ENCODE measurements at regions not wholly inside any gene's neighbourhood (a gene's known extent, or its start where the extent isn't known, plus 50 kb on each side); places are given as distances from the start of the nearest gene placed in this dataset.

GRCh38 chrX:78517124-78517523, 142.0 kb downstream of the RTL3 start:
- no peak overlapping the region for H3K18ac ChIP-seq (ENCODE audit: low read length)
- H3K4me3 ChIP-seq (ENCODE audit: low read length), result no peak overlapping the region
- H2BK15ac ChIP-seq (replicated peaks; ENCODE audit: low read depth), result no peak overlapping the region
- H3K23ac ChIP-seq (ENCODE audit: low read length), result no peak overlapping the region
- H3K79me2 ChIP-seq (ENCODE audit: control insufficient read depth, insufficient read depth, low read length), result no peaks in the 10 kb centered on the region
- H3K56ac ChIP-seq (ENCODE audit: low read length), result no peak overlapping the region
- DNase-seq, result no peak
- no peak overlapping the region for H2AK5ac ChIP-seq (ENCODE audit: low read length)
- no peak overlapping the region for H3K4ac ChIP-seq (ENCODE audit: low read depth, low read length)
- H4K5ac ChIP-seq (ENCODE audit: low read length), result no peak overlapping the region
- H3K9ac ChIP-seq (ENCODE audit: low read length), result no peak overlapping the region
- H3K4me1 ChIP-seq (ENCODE audit: control insufficient read depth, low read depth, low read length), result no peaks in the 10 kb centered on the region
- H3K27ac ChIP-seq (ENCODE audit: low read depth, low read length), result no peak overlapping the region
- H2BK120ac ChIP-seq (ENCODE audit: low read depth, low read length), result no peak overlapping the region
- no peak overlapping the region for H3K4me2 ChIP-seq (ENCODE audit: low read length)
- H3K36me3 ChIP-seq (ENCODE audit: control insufficient read depth, insufficient read depth, low read length), result no peaks in the 10 kb centered on the region
- H2BK5ac ChIP-seq (ENCODE audit: low read length), result no peak overlapping the region
- no peaks in the 10 kb centered on the region for H3K27me3 ChIP-seq (ENCODE audit: insufficient read depth, low read length, poor library complexity)
- no peak overlapping the region for H4K8ac ChIP-seq (ENCODE audit: low read depth, low read length)
- no CpG with 5 or more reads among the region's 4 CpGs for WGBS (ENCODE audit: extremely low coverage, insufficient coverage, low lambda C conversion rate)
- no peaks in the 10 kb centered on the region for H3K79me1 ChIP-seq (ENCODE audit: low read length)

GRCh38 chrX:78514852-78515251, 144.3 kb downstream of the RTL3 start:
- Histone ChIP-seq H2BK120ac (ENCODE audit: low read depth, low read length) (no peak overlapping the region), H3K9ac (ENCODE audit: low read length) (no peak overlapping the region), H4K5ac (ENCODE audit: low read length) (no peak overlapping the region), H3K79me1 (ENCODE audit: low read length) (no peaks in the 10 kb centered on the region), H4K8ac (ENCODE audit: low read depth, low read length) (no peak overlapping the region), H3K56ac (ENCODE audit: low read length) (no peak overlapping the region), H3K23ac (ENCODE audit: low read length) (no peak overlapping the region), H2AK5ac (ENCODE audit: low read length) (no peak overlapping the region), H3K4ac (ENCODE audit: low read depth, low read length) (no peak overlapping the region), H3K79me2 (ENCODE audit: control insufficient read depth, insufficient read depth, low read length) (no peaks in the 10 kb centered on the region), H3K4me2 (ENCODE audit: low read length) (no peak overlapping the region), H3K27ac (ENCODE audit: low read depth, low read length) (no peak overlapping the region), H2BK5ac (ENCODE audit: low read length) (no peak overlapping the region), H2BK15ac (replicated peaks; ENCODE audit: low read depth) (no peak overlapping the region), H3K36me3 (ENCODE audit: control insufficient read depth, insufficient read depth, low read length) (no peaks in the 10 kb centered on the region), H3K27me3 (ENCODE audit: insufficient read depth, low read length, poor library complexity) (no peaks in the 10 kb centered on the region), H3K18ac (ENCODE audit: low read length) (no peak overlapping the region), H3K4me1 (ENCODE audit: control insufficient read depth, low read depth, low read length) (no peaks in the 10 kb centered on the region), H3K4me3 (ENCODE audit: low read length) (no peak overlapping the region)
- DNase-seq, result peak; percentile 79

GRCh38 chrX:78513971-78514738, 145.0 kb downstream of the RTL3 start:
- no peaks in the 10 kb centered on the region for H3K27me3 ChIP-seq (ENCODE audit: insufficient read depth, low read length, poor library complexity)
- no peak overlapping the region for H2BK120ac ChIP-seq (ENCODE audit: low read depth, low read length)
- no peak overlapping the region for H3K18ac ChIP-seq (ENCODE audit: low read length)
- no peak overlapping the region for H3K4ac ChIP-seq (ENCODE audit: low read depth, low read length)
- H3K4me3 ChIP-seq (ENCODE audit: low read length), result no peak overlapping the region
- no peak overlapping the region for H3K4me2 ChIP-seq (ENCODE audit: low read length)
- no peak overlapping the region for H2AK5ac ChIP-seq (ENCODE audit: low read length)
- no peak overlapping the region for H4K8ac ChIP-seq (ENCODE audit: low read depth, low read length)
- H3K36me3 ChIP-seq (ENCODE audit: control insufficient read depth, insufficient read depth, low read length), result no peaks in the 10 kb centered on the region
- no peaks in the 10 kb centered on the region for H3K79me2 ChIP-seq (ENCODE audit: control insufficient read depth, insufficient read depth, low read length)
- no peaks in the 10 kb centered on the region for H3K79me1 ChIP-seq (ENCODE audit: low read length)
- no peaks in the 10 kb centered on the region for H3K4me1 ChIP-seq (ENCODE audit: control insufficient read depth, low read depth, low read length)
- DNase-seq, result no peak
- H3K56ac ChIP-seq (ENCODE audit: low read length), result no peak overlapping the region
- no peak overlapping the region for H2BK5ac ChIP-seq (ENCODE audit: low read length)
- no peak overlapping the region for H3K9ac ChIP-seq (ENCODE audit: low read length)
- no peak overlapping the region for H3K27ac ChIP-seq (ENCODE audit: low read depth, low read length)
- no peak overlapping the region for H2BK15ac ChIP-seq (replicated peaks; ENCODE audit: low read depth)
- no peak overlapping the region for H3K23ac ChIP-seq (ENCODE audit: low read length)
- no peak overlapping the region for H4K5ac ChIP-seq (ENCODE audit: low read length)
- no CpG with 5 or more reads among the region's 5 CpGs for WGBS (ENCODE audit: extremely low coverage, insufficient coverage, low lambda C conversion rate)

GRCh38 chrX:78506248-78506647, 152.9 kb downstream of the RTL3 start:
- Histone ChIP-seq H3K27me3 (ENCODE audit: insufficient read depth, low read length, poor library complexity) (no peaks in the 10 kb centered on the region), H3K23ac (ENCODE audit: low read length) (no peak overlapping the region), H2BK120ac (ENCODE audit: low read depth, low read length) (no peak overlapping the region), H3K27ac (ENCODE audit: low read depth, low read length) (no peak overlapping the region), H4K5ac (ENCODE audit: low read length) (no peak overlapping the region), H2AK5ac (ENCODE audit: low read length) (no peak overlapping the region), H3K9ac (ENCODE audit: low read length) (no peak overlapping the region), H3K79me2 (ENCODE audit: control insufficient read depth, insufficient read depth, low read length) (no peaks in the 10 kb centered on the region), H3K56ac (ENCODE audit: low read length) (no peak overlapping the region), H3K4me2 (ENCODE audit: low read length) (no peak overlapping the region), H3K4me1 (ENCODE audit: control insufficient read depth, low read depth, low read length) (no peaks in the 10 kb centered on the region), H3K4ac (ENCODE audit: low read depth, low read length) (no peak overlapping the region), H3K18ac (ENCODE audit: low read length) (no peak overlapping the region), H4K8ac (ENCODE audit: low read depth, low read length) (no peak overlapping the region), H2BK15ac (replicated peaks; ENCODE audit: low read depth) (no peak overlapping the region), H2BK5ac (ENCODE audit: low read length) (no peak overlapping the region), H3K4me3 (ENCODE audit: low read length) (no peak overlapping the region), H3K36me3 (ENCODE audit: control insufficient read depth, insufficient read depth, low read length) (no peaks in the 10 kb centered on the region), H3K79me1 (ENCODE audit: low read length) (no peaks in the 10 kb centered on the region)
- no peak for DNase-seq
- no CpG with 5 or more reads among the region's 1 CpG for WGBS (ENCODE audit: extremely low coverage, insufficient coverage, low lambda C conversion rate)

GRCh38 chrX:78496483-78496882, 162.6 kb downstream of the RTL3 start:
- Histone ChIP-seq H3K18ac (ENCODE audit: low read length) (no peak overlapping the region), H3K27me3 (ENCODE audit: insufficient read depth, low read length, poor library complexity) (no peaks in the 10 kb centered on the region), H2AK5ac (ENCODE audit: low read length) (no peak overlapping the region), H2BK5ac (ENCODE audit: low read length) (no peak overlapping the region), H4K8ac (ENCODE audit: low read depth, low read length) (no peak overlapping the region), H3K4ac (ENCODE audit: low read depth, low read length) (no peak overlapping the region), H3K4me2 (ENCODE audit: low read length) (no peak overlapping the region), H3K79me2 (ENCODE audit: control insufficient read depth, insufficient read depth, low read length) (no peaks in the 10 kb centered on the region), H2BK15ac (replicated peaks; ENCODE audit: low read depth) (no peak overlapping the region), H3K27ac (ENCODE audit: low read depth, low read length) (no peak overlapping the region), H3K9ac (ENCODE audit: low read length) (no peak overlapping the region), H3K4me3 (ENCODE audit: low read length) (no peak overlapping the region), H2BK120ac (ENCODE audit: low read depth, low read length) (no peak overlapping the region), H3K79me1 (ENCODE audit: low read length) (no peaks in the 10 kb centered on the region), H3K56ac (ENCODE audit: low read length) (no peak overlapping the region), H3K36me3 (ENCODE audit: control insufficient read depth, insufficient read depth, low read length) (no peaks in the 10 kb centered on the region), H3K4me1 (ENCODE audit: control insufficient read depth, low read depth, low read length) (no peaks in the 10 kb centered on the region), H3K23ac (ENCODE audit: low read length) (no peak overlapping the region), H4K5ac (ENCODE audit: low read length) (no peak overlapping the region)
- WGBS (ENCODE audit: extremely low coverage, insufficient coverage, low lambda C conversion rate), result no CpG with 5 or more reads among the region's 2 CpGs
- DNase-seq, result no peak

GRCh38 chrX:78493180-78493579, 165.8 kb upstream of the CYSLTR1 start:
- Histone ChIP-seq H3K27me3 (ENCODE audit: insufficient read depth, low read length, poor library complexity) (no peaks in the 10 kb centered on the region), H3K18ac (ENCODE audit: low read length) (no peak overlapping the region), H2BK5ac (ENCODE audit: low read length) (no peak overlapping the region), H3K4ac (ENCODE audit: low read depth, low read length) (no peak overlapping the region), H4K5ac (ENCODE audit: low read length) (no peak overlapping the region), H3K4me1 (ENCODE audit: control insufficient read depth, low read depth, low read length) (no peaks in the 10 kb centered on the region), H2AK5ac (ENCODE audit: low read length) (no peak overlapping the region), H4K8ac (ENCODE audit: low read depth, low read length) (no peak overlapping the region), H3K4me2 (ENCODE audit: low read length) (no peak overlapping the region), H2BK120ac (ENCODE audit: low read depth, low read length) (no peak overlapping the region), H3K79me2 (ENCODE audit: control insufficient read depth, insufficient read depth, low read length) (no peaks in the 10 kb centered on the region), H3K56ac (ENCODE audit: low read length) (no peak overlapping the region), H3K9ac (ENCODE audit: low read length) (no peak overlapping the region), H3K79me1 (ENCODE audit: low read length) (no peaks in the 10 kb centered on the region), H3K27ac (ENCODE audit: low read depth, low read length) (no peak overlapping the region), H3K4me3 (ENCODE audit: low read length) (no peak overlapping the region), H3K36me3 (ENCODE audit: control insufficient read depth, insufficient read depth, low read length) (no peaks in the 10 kb centered on the region), H3K23ac (ENCODE audit: low read length) (no peak overlapping the region), H2BK15ac (replicated peaks; ENCODE audit: low read depth) (no peak overlapping the region)
- no peak for DNase-seq
- WGBS (ENCODE audit: extremely low coverage, insufficient coverage, low lambda C conversion rate), result no CpG with 5 or more reads among the region's 2 CpGs

All from mesendoderm (in vitro differentiated cells).